ENCODE measurements at regions not wholly inside any gene's neighbourhood (a gene's known extent, or its start where the extent isn't known, plus 50 kb on each side); places are given as distances from the start of the nearest gene placed in this dataset.
"Not testable (repeated sequence)": the region's sequence is repeated elsewhere in the genome, so short reads cannot be mapped to it uniquely, and the experiment has no call there.

DNA sequence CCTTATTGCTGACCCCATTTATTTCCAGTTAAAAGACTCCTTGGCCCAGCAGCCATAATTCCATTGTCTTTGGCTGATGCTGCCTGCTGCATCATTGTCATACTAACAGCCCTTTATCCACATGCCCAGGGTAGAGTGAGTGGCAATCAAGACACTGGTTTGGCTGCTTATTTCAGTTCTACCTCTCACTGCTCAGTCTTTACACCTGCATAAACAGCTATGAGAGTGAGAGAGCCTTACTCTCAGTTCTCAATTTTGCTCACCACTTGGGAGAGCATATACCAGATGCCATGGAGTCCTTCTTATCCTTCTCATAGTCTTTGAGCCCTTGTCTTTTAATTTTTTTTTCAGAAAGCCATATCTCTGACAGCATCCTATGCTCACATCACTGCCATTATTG, 596.9 kb upstream of the CYLC2 start:
- Mint-ChIP-seq H3K36me3 (ENCODE audit: low read depth) (no peaks in the 10 kb centered on the region), H3K9me3 (peaks cover 34% of the 10 kb centered on the region), H3K27me3 (ENCODE audit: insufficient read depth) (no peaks in the 10 kb centered on the region; the same call in 1 of the 2 replicates), H3K4me3 (no peak overlapping the region), H3K27ac (no peak overlapping the region), H3K4me1 (ENCODE audit: low read depth) (no peaks in the 10 kb centered on the region)
- no peak for DNase-seq
- TF ChIP-seq, protein P1, sequence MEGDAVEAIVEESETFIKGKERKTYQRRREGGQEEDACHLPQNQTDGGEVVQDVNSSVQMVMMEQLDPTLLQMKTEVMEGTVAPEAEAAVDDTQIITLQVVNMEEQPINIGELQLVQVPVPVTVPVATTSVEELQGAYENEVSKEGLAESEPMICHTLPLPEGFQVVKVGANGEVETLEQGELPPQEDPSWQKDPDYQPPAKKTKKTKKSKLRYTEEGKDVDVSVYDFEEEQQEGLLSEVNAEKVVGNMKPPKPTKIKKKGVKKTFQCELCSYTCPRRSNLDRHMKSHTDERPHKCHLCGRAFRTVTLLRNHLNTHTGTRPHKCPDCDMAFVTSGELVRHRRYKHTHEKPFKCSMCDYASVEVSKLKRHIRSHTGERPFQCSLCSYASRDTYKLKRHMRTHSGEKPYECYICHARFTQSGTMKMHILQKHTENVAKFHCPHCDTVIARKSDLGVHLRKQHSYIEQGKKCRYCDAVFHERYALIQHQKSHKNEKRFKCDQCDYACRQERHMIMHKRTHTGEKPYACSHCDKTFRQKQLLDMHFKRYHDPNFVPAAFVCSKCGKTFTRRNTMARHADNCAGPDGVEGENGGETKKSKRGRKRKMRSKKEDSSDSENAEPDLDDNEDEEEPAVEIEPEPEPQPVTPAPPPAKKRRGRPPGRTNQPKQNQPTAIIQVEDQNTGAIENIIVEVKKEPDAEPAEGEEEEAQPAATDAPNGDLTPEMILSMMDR (IDR thresholded peaks at IDR 0.05), result no peak

DNA sequence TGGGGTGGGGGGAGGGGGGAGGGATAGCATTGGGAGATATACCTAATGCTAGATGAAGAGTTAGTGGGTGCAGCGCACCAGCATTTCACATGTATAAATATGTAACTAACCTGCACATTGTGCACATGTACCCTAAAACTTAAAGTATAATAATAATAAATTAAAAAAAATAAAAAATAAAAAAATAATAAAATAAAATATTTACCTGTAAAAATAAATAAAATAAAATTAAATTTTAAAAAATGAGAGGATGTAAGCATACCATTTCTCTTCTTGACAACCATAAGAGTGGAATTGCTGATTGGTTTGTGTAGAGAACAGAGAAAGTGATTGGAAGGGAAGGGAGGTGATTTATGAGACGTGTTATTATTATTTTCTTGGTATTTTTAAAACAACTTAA, 609.5 kb upstream of the CYLC2 start:
- peaks cover 32% of the 10 kb centered on the region for H3K9me3 Mint-ChIP-seq
- not testable (repeated sequence) for H3K4me3 Mint-ChIP-seq; H3K27ac Mint-ChIP-seq; H3K36me3 Mint-ChIP-seq (ENCODE audit: low read depth); H3K27me3 Mint-ChIP-seq (ENCODE audit: insufficient read depth); H3K4me1 Mint-ChIP-seq (ENCODE audit: low read depth); DNase-seq

DNA sequence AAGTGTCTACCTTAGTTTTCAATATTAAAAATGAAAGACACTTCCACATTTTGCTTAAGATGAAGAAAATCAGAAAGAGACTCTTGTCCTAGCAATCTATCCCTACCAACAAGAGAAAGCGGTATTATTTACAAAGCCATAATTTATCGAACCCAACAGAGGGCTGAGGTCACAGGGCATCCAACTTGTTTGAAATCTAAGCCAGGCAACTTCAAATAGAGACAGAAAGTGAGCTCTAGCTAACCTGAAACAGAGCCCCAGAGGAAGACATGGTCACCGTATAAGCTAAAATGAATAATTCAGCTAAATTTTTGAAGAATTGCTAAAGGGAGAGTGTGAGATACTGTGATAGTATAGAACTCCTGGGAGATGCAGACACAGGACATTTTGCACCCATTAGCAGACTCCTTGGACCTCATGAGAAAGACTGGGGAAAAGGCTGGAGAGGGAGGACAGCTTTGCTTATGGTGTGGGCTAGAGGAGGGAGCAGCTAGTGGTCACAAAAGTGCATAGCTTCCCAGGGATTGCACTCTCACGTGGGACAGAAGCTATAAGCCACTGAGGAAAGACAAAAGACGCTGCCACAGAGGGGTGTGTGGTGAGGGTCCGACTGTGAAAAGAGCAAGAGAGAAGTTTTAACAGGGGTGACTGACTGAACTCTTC, 624.2 kb upstream of the GRIN3A start:
- Mint-ChIP-seq H3K36me3 (ENCODE audit: low read depth) (no peaks in the 10 kb centered on the region), H3K27me3 (ENCODE audit: insufficient read depth) (no peaks in the 10 kb centered on the region), H3K9me3 (peaks cover 10% of the 10 kb centered on the region), H3K4me3 (no peak overlapping the region), H3K4me1 (ENCODE audit: low read depth) (no peaks in the 10 kb centered on the region), H3K27ac (no peak overlapping the region)
- DNase-seq, result no peak
- TF ChIP-seq, protein P1 (IDR thresholded peaks at IDR 0.05), result no peak

DNA sequence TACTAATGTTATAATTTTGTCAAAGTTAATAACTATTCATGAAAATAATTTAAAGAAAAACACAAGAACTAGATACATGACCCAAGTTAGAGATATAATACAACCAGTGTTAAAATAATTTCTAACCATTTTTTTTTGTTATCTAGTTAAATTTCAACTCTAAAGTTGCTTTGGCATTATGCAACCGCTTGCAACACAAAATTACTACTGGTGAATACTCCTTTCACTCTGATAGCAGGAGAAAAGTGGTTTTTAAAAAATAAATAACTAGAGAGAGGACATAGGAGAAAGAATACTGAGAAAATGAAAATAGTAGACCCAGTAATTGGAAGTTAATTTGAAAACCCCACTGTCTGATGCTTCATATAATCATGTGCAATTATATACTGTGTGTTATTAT, 622.4 kb upstream of the GRIN3A start:
- Mint-ChIP-seq H3K9me3 (peaks cover 17% of the 10 kb centered on the region), H3K27ac (no peak overlapping the region), H3K4me1 (ENCODE audit: low read depth) (no peaks in the 10 kb centered on the region), H3K36me3 (ENCODE audit: low read depth) (no peaks in the 10 kb centered on the region), H3K27me3 (ENCODE audit: insufficient read depth) (no peaks in the 10 kb centered on the region), H3K4me3 (no peak overlapping the region)
- DNase-seq, result no peak
- TF ChIP-seq, protein P1 (IDR thresholded peaks at IDR 0.05), result no peak

DNA sequence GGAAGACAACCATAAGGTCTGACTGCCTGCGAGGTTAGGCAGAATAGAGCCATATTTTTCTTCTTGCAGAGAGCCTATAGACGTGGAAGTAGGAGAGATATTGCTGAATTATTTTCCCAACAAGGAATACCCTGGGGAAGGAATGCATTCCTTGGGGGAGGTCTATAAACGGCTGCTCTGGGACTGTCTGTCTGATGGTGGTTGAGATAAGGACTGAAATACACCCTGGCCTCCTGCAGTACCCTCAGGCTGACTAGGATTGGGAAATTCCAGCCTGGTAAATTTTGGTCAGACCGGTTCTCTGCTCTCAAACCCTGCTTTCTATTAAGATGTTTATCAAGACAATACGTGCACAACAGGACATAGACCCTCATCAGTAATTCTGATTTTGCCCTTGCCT, 617.5 kb upstream of the GRIN3A start:
- TF ChIP-seq, protein P1 (IDR thresholded peaks at IDR 0.05), result no peak
- no peaks in the 10 kb centered on the region for H3K27me3 Mint-ChIP-seq (ENCODE audit: insufficient read depth)
- no peak for DNase-seq
- H3K4me1 Mint-ChIP-seq (ENCODE audit: low read depth), result no peaks in the 10 kb centered on the region
- H3K27ac Mint-ChIP-seq, result no peak overlapping the region
- no peaks in the 10 kb centered on the region for H3K36me3 Mint-ChIP-seq (ENCODE audit: low read depth)
- H3K9me3 Mint-ChIP-seq, result peaks cover 13% of the 10 kb centered on the region
- no peak overlapping the region for H3K4me3 Mint-ChIP-seq

DNA sequence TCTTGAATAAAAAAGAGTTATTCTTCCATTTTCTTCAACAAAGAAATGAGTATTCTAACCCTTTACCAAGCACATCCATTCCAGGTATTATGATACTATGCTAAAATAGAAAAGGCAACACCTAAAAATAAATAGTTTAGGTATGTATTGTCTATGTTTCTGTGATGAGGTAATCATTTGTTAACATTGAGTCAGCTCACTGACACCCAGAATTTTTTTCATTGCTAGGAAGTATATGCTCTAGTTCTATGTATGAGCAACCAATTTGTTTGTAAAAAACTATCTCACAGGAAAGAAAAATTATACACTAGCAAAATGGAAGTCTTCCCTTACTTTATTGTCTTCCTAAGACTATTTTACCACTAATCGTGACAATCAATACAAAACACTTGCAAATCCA, 615.6 kb upstream of the GRIN3A start:
- no peaks in the 10 kb centered on the region for H3K4me1 Mint-ChIP-seq (ENCODE audit: low read depth)
- no peaks in the 10 kb centered on the region for H3K27me3 Mint-ChIP-seq (ENCODE audit: insufficient read depth)
- H3K9me3 Mint-ChIP-seq, result peaks cover 24% of the 10 kb centered on the region
- no peak for DNase-seq
- H3K27ac Mint-ChIP-seq, result no peak overlapping the region
- TF ChIP-seq, protein P1 (IDR thresholded peaks at IDR 0.05), result no peak
- H3K36me3 Mint-ChIP-seq (ENCODE audit: low read depth), result no peaks in the 10 kb centered on the region
- no peak overlapping the region for H3K4me3 Mint-ChIP-seq

DNA sequence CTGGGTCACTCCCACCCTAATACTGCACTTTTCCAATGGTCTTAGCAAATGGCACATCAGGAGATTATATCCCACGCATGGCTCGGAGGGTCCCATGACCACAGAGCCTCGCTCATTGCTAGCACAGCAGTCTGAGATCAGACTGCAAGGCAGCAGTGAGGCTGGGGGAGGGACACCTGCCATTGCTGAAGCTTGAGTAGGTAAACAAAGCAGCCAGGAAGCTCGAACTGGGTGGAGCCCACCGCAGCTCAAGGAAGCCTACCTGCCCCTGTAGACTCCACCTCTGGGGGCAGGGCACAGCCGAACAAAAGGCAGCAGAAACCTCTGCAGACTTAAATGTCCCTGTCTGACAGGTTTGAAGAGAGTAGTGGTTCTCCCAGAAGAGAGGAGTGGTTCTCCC, 599.0 kb upstream of the GRIN3A start:
- not testable (repeated sequence) for H3K4me1 Mint-ChIP-seq (ENCODE audit: low read depth); H3K36me3 Mint-ChIP-seq (ENCODE audit: low read depth); DNase-seq; H3K27me3 Mint-ChIP-seq (ENCODE audit: insufficient read depth); H3K27ac Mint-ChIP-seq; H3K4me3 Mint-ChIP-seq
- H3K9me3 Mint-ChIP-seq, result peaks cover 43% of the 10 kb centered on the region
